CD4-positive, alpha-beta T cell treated with Interferon gamma for 1 hour (primary cell): ENCODE measurements at regions not wholly inside any gene's neighbourhood (a gene's known extent, or its start where the extent isn't known, plus 50 kb on each side); places are given as distances from the start of the nearest gene placed in this dataset.
"Not testable (repeated sequence)": the region's sequence is repeated elsewhere in the genome, so short reads cannot be mapped to it uniquely, and the experiment has no call there.

Experiments used
- DNase-seq: peaks from one replicate; pipeline ENCODE4 v3.0.0-alpha.2; 2020

DNA sequence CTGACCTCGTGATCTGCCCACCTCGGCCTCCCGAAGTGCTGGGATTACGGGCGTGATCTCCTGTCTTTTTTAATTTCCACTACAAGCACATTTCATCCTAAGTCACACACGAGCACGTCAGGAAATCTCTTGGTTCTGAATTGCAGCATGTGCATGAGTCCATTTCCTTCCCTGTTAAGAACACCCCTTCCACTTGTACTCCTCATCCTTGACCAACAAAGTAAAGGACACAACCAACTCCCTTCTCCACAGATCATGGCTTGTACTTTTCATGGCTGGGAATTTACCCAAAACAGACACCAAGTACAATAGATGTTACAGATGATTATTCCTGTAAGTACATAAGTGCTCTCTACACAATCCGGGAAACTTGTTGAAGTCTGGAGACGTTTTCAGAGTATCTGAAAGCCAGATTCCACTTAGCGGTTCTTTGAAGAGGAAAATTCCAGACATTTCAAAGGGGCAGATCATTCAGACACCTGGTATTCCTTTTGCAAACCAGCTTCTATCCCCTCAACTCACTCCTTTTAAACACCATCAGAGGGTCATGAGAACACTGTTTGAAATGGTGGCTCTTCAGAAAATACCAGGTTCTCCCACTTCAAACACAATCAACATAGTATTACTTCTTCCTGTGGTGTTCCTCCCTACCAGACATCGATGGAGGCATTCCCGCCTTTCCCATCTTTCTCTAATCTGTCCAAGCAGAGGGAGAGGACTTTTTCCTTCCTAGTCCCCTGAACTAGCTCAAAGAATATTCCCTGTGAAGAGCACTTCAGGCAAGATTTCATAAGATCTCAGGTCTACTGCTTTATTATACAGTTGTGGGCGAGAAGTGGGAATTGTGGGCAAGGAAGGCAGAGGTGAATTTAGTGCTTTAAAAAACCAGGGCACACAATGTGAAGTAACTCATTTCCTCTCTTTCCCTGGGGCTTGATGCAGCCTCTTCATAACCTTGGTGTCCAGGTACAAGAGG, 80.1 kb upstream of the TSC22D2 start:
- DNase-seq = no peak

DNA sequence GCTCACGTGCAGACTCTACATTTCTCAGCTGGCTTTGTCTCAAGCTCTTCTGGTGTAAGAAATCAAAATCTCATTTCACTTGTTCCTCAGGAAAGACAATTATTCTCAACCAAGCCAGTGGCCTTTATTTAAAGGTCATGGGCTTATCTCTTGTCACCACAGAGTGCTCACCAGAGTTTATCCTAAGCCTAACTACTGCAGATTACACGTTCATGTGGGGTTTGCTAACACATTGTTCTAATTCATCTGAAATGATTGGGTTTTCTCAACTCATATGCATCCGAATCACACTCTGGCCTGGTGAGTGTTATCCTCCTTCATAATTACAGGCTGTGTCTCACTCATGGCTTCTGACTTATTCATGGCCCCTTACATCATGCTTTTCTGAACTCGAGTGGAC, 83.3 kb upstream of the TSC22D2 start:
- no peak for DNase-seq

DNA sequence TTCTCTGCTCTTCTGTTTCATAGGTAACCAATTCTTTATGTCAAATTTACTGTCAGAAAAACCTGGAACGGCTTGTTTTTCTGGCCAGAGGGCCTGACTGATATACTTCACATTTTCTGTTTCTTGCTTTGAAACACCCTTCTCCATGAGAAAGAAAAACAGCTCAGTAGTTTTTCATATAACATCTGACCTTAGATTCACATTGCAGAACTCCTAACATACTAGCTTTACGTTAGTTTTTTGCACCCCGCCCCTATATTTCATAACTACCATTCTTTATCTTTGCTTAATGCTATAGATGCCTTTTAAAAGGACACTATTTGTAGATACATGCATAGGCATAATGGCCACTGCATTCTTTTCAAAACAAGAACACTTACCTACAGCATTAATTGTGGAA, 83.9 kb upstream of the TSC22D2 start:
- DNase-seq = no peak

DNA sequence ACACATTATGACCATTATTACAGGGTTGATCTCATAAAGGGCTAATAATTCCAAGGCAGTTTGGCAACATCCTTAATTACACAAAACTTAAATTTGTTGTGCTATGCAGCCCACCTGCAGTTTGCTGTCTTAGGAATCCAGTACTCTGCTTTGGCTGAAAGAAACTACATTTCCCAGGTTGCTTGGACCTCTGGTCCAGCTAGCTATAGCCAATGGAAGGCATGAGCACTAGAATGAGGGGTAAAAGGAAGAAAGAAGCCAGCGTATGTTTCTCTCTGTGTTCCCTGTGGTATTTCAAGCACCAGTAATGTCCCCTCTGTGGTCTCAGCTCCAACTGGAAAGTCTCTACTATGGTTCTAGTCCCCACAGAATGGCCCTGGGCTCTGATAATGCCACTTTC, 84.3 kb upstream of the TSC22D2 start:
- no peak for DNase-seq

DNA sequence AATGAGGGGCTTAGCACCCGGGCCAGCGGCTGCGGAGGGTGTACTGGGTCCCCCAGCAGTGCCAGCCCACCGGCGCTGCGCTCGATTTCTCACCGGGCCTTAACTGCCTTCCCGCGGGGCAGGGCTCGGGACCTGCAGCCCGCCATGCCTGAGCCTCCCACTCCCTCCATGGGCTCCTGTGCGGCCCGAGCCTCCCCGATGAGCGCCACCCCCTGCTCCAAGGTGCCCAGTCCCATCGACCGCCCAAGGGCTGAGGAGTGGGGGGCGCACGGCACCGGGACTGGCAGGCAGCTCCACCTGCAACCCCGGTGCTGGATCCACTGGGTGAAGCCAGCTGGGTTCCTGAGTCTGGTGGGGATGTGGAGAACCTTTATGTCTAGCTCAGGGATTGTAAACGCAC, 85.0 kb upstream of the TSC22D2 start:
- not testable (repeated sequence) for DNase-seq

DNA sequence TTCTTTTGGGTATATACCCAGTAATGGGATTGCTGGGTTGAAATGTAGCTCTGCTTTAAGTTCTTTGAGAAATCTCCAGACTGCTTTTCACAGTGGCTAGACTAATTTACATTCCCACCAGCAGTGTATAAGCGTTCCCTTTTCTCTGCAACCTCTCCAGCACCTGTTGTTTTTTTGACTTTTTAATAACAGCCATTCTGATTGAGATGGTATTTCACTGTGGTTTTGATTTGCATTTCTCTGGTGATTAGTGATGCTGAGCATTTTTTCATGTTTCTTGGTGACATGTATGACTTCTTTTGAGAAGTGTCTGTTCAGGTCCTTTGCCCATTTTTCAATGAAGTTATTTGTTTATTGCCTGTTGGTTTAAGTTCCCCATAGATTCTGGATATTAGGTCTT, 87.1 kb upstream of the TSC22D2 start:
- not testable (repeated sequence) for DNase-seq

DNA sequence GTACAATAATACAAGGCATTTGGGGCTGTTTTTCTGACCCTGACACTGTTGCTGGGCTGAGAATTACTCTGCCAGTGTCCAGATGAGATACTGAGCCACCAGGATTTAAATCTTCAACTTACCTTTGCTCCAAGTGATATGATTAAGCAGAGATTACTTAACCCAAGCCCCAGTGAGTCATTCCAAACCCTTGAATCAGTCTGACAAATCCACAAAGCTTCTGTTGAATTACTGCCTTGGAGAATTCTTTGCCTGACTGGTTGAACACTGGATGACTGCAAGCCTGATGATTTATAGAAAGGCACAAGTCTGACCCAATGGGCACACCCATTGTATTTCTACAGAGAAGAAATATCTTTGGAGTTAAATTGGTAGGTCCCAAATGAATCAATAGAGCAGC, 88.2 kb upstream of the TSC22D2 start:
- DNase-seq = no peak

DNA sequence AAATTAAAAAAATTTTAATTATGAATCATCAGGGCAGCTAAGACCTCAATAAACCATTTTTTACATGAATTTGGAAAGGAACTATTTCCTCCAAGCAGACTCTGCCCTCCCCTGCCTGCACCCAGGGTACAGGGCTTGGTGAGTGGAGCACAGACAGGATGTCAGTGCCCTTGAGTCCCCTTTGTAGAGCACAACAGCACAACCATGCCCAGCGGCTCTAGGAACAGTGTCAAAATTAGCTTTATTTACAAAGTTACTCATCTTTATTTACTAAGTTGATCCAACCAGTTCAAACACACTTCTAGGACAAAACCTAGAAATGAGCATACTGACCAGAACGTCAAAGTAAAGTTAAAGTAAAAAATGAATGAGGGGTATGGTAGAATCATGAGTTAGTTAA, 90.6 kb upstream of the TSC22D2 start:
- no peak for DNase-seq

DNA sequence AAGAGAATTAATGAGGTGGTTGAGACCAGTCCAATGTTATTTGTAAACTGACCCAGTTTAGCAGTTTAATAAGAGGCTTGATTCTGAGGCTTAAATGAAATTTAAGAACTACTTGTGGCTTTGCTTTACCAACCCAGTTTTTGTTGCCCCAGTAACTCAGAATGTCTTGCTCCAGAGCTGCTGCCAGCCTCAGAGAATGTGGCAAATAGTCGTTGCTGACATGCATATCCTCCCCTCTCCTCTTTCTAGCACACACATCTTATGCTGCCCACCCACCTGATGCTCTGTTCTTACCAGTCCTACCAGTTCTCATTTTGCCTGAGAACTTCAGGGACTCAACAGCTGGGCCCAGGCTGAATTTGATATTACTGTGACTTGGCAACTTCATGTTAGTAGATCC, 92.4 kb upstream of the TSC22D2 start:
- no peak for DNase-seq

DNA sequence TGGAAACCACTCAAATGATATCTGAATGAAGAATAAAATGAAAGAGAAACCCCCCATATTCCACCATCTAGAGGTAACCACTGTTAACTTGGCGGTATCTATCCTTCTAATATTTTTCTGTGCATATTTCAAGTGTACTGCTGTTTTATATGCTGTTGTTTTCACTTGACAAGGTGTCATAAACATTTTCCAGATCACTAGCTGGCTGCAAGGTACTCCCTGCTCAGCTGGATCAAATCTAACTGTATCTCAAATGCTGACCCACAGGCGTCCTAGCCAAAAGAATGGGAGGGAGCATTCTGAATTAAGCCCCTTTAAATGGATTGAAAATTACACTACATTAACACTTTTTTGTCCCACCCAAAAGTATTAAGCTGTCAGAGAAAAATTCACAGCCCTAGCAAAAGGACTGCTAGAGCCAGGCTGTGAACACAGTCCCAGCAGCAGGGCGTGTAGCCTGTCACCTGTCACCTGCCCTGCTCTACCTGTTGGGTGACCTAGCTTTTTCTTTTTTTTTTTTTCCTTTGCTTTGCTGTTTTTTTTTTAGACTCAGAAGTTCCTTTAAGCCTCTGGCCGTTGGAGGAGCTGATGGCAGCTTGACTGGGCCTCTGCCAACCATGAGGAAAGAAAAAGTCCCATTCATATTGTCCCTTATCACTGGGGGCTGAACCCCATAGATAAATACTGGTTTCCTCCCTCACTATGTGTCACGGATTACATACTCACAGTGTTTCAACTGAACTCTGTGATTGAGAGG, 93.7 kb upstream of the TSC22D2 start:
- no peak for DNase-seq

DNA sequence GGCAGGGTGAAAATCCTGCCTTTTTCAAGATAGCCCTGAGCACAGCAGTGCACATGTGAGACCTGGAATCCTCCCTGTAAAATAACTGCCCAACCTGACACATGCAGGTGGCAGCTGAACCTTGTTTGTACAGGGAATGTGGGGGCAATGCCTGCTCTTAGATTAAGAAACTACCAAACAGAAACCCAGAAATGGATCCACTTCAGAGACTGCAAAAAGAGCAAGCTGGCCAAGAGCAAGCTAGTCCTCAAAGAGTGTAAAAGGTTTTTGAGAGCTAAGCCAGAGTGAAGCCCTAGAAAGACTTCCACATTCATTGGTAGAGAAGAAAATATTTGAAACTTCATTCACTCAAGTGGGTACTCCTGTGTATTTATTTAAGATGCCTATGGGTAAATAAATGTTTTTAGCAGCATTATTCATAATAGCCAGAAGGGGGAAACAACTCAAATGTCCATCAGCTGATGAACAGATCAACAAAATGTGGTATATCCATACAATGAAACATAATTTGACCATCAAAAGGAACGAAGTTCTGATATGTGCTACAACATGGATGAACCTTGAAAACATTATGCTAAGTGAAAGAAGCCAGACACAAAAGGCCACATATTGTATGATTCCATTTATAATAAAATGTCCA, 96.0 kb upstream of the TSC22D2 start:
- no peak for DNase-seq

DNA sequence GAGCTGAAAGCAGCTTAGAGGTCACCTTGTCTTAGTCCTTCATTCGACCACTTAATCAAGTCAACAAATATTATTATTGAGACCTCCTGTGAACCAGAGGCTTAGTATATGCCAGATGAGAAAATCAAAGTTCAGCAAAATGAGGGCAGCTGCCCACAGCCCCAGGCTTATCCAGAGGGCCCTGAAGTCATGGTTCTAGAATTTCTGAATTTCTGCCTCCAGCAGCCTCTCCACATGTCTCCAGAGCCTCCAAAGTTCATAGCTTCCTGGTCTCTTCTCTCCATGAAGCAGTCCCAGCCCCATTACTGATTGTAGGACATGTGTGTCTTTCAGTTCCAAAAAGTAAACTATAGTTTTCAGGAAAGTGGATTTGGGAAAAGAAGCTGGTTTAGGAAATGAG, 96.9 kb upstream of the TSC22D2 start:
- no peak for DNase-seq

DNA sequence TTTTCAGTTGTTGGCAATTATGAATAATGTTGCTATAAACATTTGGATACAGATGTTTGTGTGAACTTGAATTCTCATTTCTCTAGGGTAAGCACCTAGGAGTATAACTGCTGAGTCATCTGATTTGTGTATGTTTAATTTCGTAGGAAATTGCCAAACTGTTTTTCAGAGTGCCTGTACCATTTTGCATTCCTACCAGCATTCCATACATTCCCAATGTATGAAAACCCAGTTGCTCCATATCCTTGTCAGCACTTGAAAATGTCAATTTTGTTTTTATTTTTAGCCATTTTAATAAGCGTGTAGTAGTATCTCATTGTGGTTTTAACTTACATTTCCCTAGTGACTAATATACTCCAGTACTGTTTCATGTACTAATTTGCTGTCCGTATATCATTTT, 98.5 kb upstream of the TSC22D2 start:
- no peak for DNase-seq

DNA sequence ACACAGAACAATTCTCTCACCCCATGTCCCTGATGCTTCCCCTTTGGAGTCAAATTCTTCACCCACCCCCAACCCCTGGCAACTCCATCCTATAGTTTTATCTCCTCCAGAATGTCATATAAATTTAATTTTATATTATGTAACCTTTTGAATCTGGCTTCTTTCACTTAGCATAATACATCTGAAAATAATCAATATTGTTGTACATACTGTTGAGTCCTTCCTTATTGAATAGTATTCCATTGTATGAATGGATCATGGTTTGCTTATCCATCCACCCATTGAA, 98.9 kb upstream of the TSC22D2 start:
- no peak for DNase-seq

DNA sequence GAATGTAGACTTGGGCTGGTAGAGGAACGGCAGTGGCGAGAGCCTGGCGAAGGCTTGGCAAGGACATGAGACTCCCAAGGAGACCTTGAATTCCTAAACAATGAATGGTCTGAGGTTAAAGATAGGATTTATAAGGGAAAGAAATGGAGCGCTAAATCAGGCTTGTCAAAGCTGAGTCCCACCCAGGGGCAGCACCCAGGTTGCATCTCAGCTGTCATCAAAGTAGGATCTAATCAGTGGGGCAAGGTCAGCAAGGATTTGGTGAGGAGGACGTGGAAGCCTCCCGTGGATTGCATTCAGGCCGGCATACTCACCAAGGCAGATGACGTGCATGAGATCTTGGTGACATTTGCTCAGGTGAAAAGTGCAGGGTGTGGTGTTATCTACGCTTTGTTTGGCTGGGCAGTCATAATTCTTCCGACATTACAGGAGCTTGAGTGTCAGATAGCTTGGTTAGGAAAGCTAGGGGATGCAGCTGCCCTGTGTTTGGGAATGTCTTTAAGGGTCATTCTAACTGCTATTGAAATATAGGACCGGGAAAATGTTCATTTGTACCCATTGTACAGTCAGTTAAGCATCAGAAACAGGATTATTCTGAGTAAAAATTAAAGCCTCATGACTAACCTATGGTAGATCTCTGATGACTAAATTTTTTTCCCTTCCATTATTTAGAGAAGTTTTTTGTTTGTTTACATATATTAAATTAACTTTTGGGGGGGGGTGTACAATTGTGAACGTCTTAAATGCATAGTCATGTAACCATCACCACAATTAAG, 99.4 kb upstream of the TSC22D2 start:
- DNase-seq = no peak

DNA sequence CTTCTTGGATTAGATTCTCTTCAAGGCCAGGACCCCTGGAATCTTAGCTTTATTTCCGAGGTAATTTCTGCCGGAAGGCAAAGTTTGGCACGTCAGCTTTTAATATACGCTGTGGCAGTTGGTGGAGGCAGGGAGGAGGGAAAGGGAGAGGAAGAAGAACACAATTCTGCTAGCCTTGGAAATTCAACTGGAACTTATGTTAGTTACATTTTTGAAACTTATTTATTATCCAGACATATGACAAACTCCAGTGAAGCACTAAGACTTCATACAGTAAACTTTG, 100.1 kb upstream of the TSC22D2 start:
- no peak for DNase-seq

DNA sequence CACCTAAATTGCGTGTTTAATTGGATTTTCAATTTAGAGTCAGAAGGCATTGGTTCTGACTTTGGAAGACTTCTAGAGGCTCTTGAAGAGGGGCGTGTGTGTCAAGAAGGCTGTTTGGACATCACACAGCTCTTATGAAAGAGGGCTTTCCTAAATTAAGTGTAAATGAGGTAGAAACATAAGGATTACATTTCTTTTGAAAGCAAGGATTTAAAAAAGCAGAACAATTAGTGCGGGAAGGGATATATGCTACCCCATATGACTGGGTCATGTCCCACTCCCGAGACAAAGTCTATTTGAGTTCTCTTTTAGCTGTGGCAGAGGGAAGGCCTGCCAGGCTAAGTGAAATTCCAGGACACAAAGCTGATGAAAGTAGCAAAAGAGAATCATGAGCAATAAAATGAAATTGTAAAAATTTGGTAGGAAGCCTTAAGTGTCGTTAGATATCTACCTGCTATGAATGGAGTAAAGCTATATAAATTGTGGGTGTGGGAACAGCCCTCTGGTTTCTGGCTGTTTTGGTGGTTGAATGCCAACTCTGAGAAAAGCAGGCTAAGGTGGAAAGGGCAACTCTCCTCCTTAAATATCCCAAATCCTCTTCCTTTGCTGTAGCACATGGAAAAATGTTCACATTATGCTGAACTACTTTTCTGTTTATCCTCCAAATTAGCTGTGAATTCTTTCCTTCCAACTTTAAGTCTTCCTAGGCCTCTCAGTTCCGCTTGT, 100.6 kb upstream of the TSC22D2 start:
- no peak for DNase-seq

DNA sequence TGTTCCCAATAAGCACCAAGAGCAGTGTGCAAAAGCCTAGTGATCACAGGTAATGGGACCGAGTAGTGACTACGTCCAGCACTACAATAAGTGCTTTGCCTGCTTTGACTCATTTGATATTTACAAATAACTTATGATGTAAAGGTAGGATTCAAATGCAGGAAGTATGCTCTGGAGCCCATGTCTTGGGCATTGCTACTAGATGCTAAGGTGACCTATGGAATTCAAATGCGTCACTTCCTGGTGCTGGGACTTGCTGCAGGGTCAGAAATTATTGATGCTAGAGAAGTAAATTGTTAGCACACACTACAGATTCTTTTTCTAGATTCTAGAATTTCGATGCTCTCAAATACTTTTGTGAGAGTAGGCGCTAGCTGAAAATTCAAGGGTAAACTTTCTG, 101.2 kb upstream of the TSC22D2 start:
- no peak for DNase-seq

DNA sequence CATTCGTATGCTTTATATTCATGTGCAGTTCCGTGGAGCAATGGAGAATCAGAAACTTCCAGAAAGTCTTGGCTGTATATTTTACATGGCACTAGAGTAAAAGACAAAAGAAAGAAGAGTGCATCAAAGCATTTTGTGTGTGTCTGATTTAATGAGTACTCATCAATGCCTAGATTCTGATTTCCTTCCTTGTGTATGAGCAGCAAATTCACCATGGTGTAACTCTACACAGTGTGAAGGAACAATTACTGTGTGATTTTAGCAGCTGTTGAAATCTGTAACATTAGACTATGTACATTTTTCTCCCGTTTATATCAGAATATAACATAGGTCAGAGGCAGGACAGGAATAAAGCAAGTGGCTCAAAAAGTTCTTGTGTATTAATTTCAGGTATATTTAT, 102.0 kb upstream of the TSC22D2 start:
- no peak for DNase-seq

DNA sequence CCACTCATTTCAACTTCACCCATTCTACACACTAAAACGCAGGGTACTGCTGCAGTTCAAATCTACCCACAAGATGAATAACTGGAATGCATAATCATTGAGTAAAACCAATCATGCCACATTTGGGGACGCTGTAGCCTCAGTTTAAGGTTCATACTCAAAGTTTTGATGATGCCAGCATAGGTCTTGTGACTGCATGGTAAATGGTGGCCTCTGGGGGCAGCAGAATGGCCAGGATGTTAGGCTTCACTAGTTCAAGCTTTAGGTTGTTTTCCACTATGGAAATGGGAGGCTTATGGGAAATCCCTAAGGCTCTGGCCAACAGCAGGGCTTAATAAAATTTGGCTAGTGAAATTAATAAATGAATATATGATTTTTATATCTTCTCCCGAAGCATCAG, 104.3 kb upstream of the TSC22D2 start:
- DNase-seq = no peak

DNA sequence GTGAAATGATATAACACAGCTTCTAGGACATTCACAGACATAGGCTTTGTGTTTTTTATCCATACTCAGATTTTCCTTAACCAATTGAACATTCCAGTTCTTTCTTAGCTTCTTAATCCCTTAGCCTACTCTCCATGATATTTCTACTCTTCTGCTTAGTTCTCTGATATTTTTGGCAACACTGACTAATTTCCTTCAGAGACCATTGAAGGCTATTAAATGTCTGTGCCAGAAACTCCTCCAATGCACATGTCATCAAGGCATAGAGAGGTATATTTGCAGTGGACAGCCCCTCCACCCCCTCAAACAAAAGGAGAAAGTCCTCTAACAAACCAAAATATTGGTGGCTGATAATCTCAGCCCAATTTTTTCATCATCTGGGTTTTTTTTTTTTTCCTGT, 105.9 kb upstream of the TSC22D2 start:
- DNase-seq = no peak

DNA sequence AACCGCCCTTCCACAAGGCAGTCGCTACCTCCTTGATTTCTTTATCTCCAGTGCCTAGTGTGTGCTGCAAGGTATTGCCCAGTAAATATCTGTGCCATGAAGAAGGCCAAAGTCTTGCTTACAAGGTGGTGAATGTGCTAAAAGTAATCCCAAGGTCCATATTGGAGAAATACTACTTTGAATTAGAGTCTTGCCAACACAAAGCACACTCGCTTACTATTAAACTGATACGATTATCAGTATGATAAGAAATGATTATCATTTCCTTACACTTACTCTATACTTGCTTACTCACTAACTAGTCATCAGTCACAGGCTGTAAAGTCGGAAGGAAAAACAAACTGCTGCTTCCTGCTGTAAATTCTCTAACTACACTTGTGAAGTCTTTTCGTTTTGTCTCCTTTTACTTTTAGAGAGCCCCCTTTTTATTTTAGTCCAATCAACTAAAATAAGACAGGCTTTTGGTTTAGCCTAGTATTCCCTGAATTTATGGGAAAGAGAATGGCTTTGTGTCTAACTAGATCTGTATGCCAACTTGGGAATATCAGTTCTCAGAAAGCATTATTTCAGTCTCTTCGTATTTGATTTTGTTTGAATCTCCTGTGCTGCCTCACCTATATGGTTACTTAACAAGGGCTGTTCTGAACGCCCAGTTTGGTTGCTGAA, 107.1 kb upstream of the TSC22D2 start:
- DNase-seq = no peak
